Liver (tissue), 8 donors: ENCODE measurements at regions not wholly inside any gene's neighbourhood (a gene's known extent, or its start where the extent isn't known, plus 50 kb on each side); places are given as distances from the start of the nearest gene placed in this dataset.

Experiments used
- DNase-seq: peaks from one replicate; pipeline ENCODE4 v3.0.0-alpha.2; 2017; ENCODE audit warnings: low spot score
- H3K27ac ChIP-seq, 2 donors: one replicate each; pipeline ENCODE4 v1.7.0; 2013; ENCODE audit warnings: inconsistent platforms in 2 of 2, low read length in 2 of 2, control low read depth in 1 of 2, low read depth in 1 of 2, mild to moderate bottlenecking in 1 of 2
- H3K27me3 ChIP-seq, 4 donors: one replicate each; pipeline versions ENCODE4 v1.6.1 to v1.7.0; 2013; ENCODE audit warnings: low read length in 3 of 4, inconsistent platforms in 1 of 4, mild to moderate bottlenecking in 1 of 4, moderate library complexity in 1 of 4; ENCODE audit not compliant: control insufficient read depth in 4 of 4, insufficient read depth in 4 of 4
- H3K36me3 ChIP-seq, 4 donors: one replicate each; pipeline versions ENCODE4 v1.6.1 to v1.7.0; 2013; ENCODE audit warnings: low read length in 3 of 4, mild to moderate bottlenecking in 3 of 4, low read depth in 1 of 4, moderate library complexity in 1 of 4; ENCODE audit not compliant: control insufficient read depth in 4 of 4, insufficient read depth in 3 of 4
- H3K4me1 ChIP-seq, 4 donors: one replicate each; pipeline versions ENCODE4 v1.6.1 to v1.7.0; 2013; ENCODE audit warnings: low read length in 3 of 4, mild to moderate bottlenecking in 3 of 4, moderate library complexity in 1 of 4; ENCODE audit not compliant: control insufficient read depth in 4 of 4, insufficient read depth in 4 of 4
- H3K4me3 ChIP-seq, 3 donors: one replicate each; pipeline versions ENCODE4 v1.6.1 to v1.7.0; 2013; ENCODE audit warnings: low read length in 3 of 3, control low read depth in 1 of 3, low read depth in 1 of 3, mild to moderate bottlenecking in 1 of 3
- H3K9ac ChIP-seq, 2 donors: one replicate each; pipeline ENCODE4 v1.7.0; 2013; ENCODE audit warnings: low read length in 2 of 2, mild to moderate bottlenecking in 2 of 2, moderate library complexity in 2 of 2, control low read depth in 1 of 2, low read depth in 1 of 2
- H3K9me3 ChIP-seq, 4 donors: one replicate each; pipeline versions ENCODE4 v1.6.1 to v1.7.0; 2013; ENCODE audit warnings: low read length in 3 of 4; ENCODE audit not compliant: control insufficient read depth in 4 of 4
- ATF3 ChIP-seq: IDR thresholded peaks from 2 replicates; pipeline ENCODE4 v1.6.1; 2016; ENCODE audit warnings: antibody characterized with exemption
- EGR1 ChIP-seq, 2 donors: IDR thresholded peaks; 2 replicates each; pipeline ENCODE4 v1.6.1; 2016 to 2018; ENCODE audit warnings: antibody characterized with exemption in 2 of 2, low read depth in 2 of 2
- FOXA1 ChIP-seq: IDR thresholded peaks from 2 replicates; pipeline ENCODE4 v1.6.1; 2016; ENCODE audit warnings: antibody characterized with exemption
- FOXA2 ChIP-seq: IDR thresholded peaks from 2 replicates; pipeline ENCODE4 v1.6.1; 2016; ENCODE audit warnings: antibody characterized with exemption
- HNF4A ChIP-seq, 2 donors: conservative IDR thresholded peaks; 2 replicates each; pipeline ENCODE4 v1.6.1; 2016; ENCODE audit warnings: antibody characterized with exemption in 2 of 2, mild to moderate bottlenecking in 2 of 2
- HNF4G ChIP-seq: IDR thresholded peaks from 2 replicates; pipeline ENCODE4 v1.6.1; 2016; ENCODE audit warnings: antibody characterized with exemption
- JUND ChIP-seq, 2 donors: IDR thresholded peaks; 2 replicates each; pipeline ENCODE4 v1.6.1; 2016; ENCODE audit warnings: antibody characterized with exemption in 2 of 2
- NR2F2 ChIP-seq: IDR thresholded peaks from 2 replicates; pipeline ENCODE4 v1.6.1; 2016; ENCODE audit warnings: antibody characterized with exemption
- RXRA ChIP-seq, 2 donors: IDR thresholded peaks; 2 replicates each; pipeline ENCODE4 v1.6.1; 2017 to 2018; ENCODE audit warnings: antibody characterized with exemption in 2 of 2, mild to moderate bottlenecking in 1 of 2
- SP1 ChIP-seq: IDR thresholded peaks from 2 replicates; pipeline ENCODE4 v1.6.1; 2018; ENCODE audit warnings: antibody characterized with exemption, mild to moderate bottlenecking
- TAF1 ChIP-seq: conservative IDR thresholded peaks from 2 replicates; pipeline ENCODE4 v1.6.1; 2016; ENCODE audit warnings: antibody characterized with exemption, mild to moderate bottlenecking
- YY1 ChIP-seq: IDR thresholded peaks from 2 replicates; pipeline ENCODE4 v1.6.1; 2016; ENCODE audit warnings: antibody characterized with exemption, mild to moderate bottlenecking
- ZBTB33 ChIP-seq: IDR thresholded peaks from 2 replicates; pipeline ENCODE4 v1.6.1; 2016; ENCODE audit warnings: antibody characterized with exemption
- WGBS: extraction: QIAGEN DNeasy Blood & Tissue Kit; methylation state at CpG from one replicate; pipeline ENCODE4 v1.1.7; 2013; 5-methylcytosine and 5-hydroxymethylcytosine counted together
- TF ChIP-seq, protein P1 (sequence below): IDR thresholded peaks from 2 replicates; pipeline ENCODE4 v1.6.1; 2016; ENCODE audit warnings: antibody characterized with exemption, mild to moderate bottlenecking
- TF ChIP-seq, protein P2 (sequence below): fragments of 150-350 bp; IDR thresholded peaks from 2 replicates; pipeline ENCODE4 v1.5.1; 2017; ENCODE audit warnings: improper control_type of control experiment, low read depth, low read length; ENCODE audit not compliant: missing input control
- donor health status: healthy.
- donor health status: healthy.
- donor health status: healthy.
- donor health status: healthy.
- donor health status: healthy.

DNA sequence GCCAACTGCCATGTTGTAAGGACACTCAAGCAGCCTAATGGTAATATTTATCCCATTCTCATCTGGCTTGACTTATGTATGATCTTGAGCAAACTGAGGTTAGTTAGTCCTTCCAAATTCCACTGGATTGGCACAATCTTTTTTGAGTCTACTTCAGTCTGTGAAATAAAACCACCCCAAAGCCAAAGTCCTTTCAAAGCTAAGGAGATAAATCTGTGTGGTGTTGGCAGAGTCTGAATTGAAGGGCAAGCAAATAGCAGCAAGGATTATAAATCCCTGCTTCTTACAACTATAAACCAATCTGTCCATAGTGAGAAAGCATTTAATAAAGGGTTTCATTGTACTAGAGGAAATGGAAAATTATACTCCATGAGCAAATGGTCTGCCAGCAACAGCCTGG, 233.9 kb upstream of the GLRA2 start:
- Histone ChIP-seq H3K9me3 (peaks cover 0 to 2% (median 0%) of the 10 kb centered on the region in 4 donors), H3K27me3 (no peaks in the 10 kb centered on the region), H3K36me3 (no peaks in the 10 kb centered on the region), H3K4me1 (no peaks in the 10 kb centered on the region), H3K4me3 (no peak overlapping the region), H3K9ac (no peak overlapping the region), H3K27ac (no peak overlapping the region)
- DNase-seq, result no peak
- no peak for TF ChIP-seq SP1
- no peak for TF ChIP-seq HNF4G
- no peak for TF ChIP-seq ATF3
- TF ChIP-seq EGR1 (IDR thresholded peaks at IDR 0.05; ENCODE audit: low read depth in 2 of 2), result no peak
- no peak for TF ChIP-seq RXRA (IDR thresholded peaks at IDR 0.05)
- TF ChIP-seq FOXA1, result no peak
- TF ChIP-seq, protein P1, sequence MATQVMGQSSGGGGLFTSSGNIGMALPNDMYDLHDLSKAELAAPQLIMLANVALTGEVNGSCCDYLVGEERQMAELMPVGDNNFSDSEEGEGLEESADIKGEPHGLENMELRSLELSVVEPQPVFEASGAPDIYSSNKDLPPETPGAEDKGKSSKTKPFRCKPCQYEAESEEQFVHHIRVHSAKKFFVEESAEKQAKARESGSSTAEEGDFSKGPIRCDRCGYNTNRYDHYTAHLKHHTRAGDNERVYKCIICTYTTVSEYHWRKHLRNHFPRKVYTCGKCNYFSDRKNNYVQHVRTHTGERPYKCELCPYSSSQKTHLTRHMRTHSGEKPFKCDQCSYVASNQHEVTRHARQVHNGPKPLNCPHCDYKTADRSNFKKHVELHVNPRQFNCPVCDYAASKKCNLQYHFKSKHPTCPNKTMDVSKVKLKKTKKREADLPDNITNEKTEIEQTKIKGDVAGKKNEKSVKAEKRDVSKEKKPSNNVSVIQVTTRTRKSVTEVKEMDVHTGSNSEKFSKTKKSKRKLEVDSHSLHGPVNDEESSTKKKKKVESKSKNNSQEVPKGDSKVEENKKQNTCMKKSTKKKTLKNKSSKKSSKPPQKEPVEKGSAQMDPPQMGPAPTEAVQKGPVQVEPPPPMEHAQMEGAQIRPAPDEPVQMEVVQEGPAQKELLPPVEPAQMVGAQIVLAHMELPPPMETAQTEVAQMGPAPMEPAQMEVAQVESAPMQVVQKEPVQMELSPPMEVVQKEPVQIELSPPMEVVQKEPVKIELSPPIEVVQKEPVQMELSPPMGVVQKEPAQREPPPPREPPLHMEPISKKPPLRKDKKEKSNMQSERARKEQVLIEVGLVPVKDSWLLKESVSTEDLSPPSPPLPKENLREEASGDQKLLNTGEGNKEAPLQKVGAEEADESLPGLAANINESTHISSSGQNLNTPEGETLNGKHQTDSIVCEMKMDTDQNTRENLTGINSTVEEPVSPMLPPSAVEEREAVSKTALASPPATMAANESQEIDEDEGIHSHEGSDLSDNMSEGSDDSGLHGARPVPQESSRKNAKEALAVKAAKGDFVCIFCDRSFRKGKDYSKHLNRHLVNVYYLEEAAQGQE, result no peak
- no peak for TF ChIP-seq HNF4A (conservative IDR thresholded peaks at IDR 0.05)
- no peak for TF ChIP-seq NR2F2
- TF ChIP-seq ZBTB33, result no peak
- TF ChIP-seq TAF1, result no peak
- no peak for TF ChIP-seq JUND (IDR thresholded peaks at IDR 0.05)
- TF ChIP-seq FOXA2, result no peak
- TF ChIP-seq, protein P2, sequence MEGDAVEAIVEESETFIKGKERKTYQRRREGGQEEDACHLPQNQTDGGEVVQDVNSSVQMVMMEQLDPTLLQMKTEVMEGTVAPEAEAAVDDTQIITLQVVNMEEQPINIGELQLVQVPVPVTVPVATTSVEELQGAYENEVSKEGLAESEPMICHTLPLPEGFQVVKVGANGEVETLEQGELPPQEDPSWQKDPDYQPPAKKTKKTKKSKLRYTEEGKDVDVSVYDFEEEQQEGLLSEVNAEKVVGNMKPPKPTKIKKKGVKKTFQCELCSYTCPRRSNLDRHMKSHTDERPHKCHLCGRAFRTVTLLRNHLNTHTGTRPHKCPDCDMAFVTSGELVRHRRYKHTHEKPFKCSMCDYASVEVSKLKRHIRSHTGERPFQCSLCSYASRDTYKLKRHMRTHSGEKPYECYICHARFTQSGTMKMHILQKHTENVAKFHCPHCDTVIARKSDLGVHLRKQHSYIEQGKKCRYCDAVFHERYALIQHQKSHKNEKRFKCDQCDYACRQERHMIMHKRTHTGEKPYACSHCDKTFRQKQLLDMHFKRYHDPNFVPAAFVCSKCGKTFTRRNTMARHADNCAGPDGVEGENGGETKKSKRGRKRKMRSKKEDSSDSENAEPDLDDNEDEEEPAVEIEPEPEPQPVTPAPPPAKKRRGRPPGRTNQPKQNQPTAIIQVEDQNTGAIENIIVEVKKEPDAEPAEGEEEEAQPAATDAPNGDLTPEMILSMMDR, result no peak

GRCh38 chrX:14291666-14292500, 237.5 kb upstream of the GLRA2 start:
- no peak for DNase-seq
- H3K4me1 ChIP-seq, result no peaks in the 10 kb centered on the region
- peaks cover 0 to 2% (median 0%) of the 10 kb centered on the region in 4 donors for H3K9me3 ChIP-seq
- H3K4me3 ChIP-seq, result no peak overlapping the region
- H3K9ac ChIP-seq, result no peak overlapping the region
- 64% methylated on average over 10 of the region's 10 CpGs for WGBS
- no peaks in the 10 kb centered on the region for H3K36me3 ChIP-seq
- no peak overlapping the region for H3K27ac ChIP-seq
- no peaks in the 10 kb centered on the region for H3K27me3 ChIP-seq
- no peak for TF ChIP-seq FOXA2
- no peak for TF ChIP-seq ZBTB33
- no peak for TF ChIP-seq TAF1
- TF ChIP-seq, protein P2, result no peak
- TF ChIP-seq, protein P1, result no peak
- TF ChIP-seq NR2F2, result no peak
- TF ChIP-seq YY1, result no peak
- TF ChIP-seq RXRA (IDR thresholded peaks at IDR 0.05), result no peak
